ENCODE measurements at regions not wholly inside any gene's neighbourhood (a gene's known extent, or its start where the extent isn't known, plus 50 kb on each side); places are given as distances from the start of the nearest gene placed in this dataset.

GRCh38 chr1:65050735-65051134 is 84.4 kb upstream of the JAK1 start:
- intact Hi-C loops (cut with DNase I), result no loop called here
- no peaks in the 10 kb centered on the region for H3K27me3 ChIP-seq (ENCODE audit: low read depth)
- TF ChIP-seq, protein P1, sequence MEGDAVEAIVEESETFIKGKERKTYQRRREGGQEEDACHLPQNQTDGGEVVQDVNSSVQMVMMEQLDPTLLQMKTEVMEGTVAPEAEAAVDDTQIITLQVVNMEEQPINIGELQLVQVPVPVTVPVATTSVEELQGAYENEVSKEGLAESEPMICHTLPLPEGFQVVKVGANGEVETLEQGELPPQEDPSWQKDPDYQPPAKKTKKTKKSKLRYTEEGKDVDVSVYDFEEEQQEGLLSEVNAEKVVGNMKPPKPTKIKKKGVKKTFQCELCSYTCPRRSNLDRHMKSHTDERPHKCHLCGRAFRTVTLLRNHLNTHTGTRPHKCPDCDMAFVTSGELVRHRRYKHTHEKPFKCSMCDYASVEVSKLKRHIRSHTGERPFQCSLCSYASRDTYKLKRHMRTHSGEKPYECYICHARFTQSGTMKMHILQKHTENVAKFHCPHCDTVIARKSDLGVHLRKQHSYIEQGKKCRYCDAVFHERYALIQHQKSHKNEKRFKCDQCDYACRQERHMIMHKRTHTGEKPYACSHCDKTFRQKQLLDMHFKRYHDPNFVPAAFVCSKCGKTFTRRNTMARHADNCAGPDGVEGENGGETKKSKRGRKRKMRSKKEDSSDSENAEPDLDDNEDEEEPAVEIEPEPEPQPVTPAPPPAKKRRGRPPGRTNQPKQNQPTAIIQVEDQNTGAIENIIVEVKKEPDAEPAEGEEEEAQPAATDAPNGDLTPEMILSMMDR (IDR thresholded peaks at IDR 0.05), result no peak
- H3K9me3 ChIP-seq, result no peaks in the 10 kb centered on the region
- no peak overlapping the region for H3K4me3 ChIP-seq
- peaks cover 9% of the 10 kb centered on the region for H3K36me3 ChIP-seq
- H3K4me1 ChIP-seq, result peaks cover 38% of the 10 kb centered on the region
- no peak overlapping the region for H3K27ac ChIP-seq
- peak; percentile 77 to 90 for ATAC-seq
- DNase-seq, result no peak

GRCh38 chr1:65054481-65054880 is 88.1 kb upstream of the JAK1 start:
- intact Hi-C loops (cut with DNase I), result no loop called here
- no peak overlapping the region for H3K4me3 ChIP-seq
- H3K27me3 ChIP-seq (ENCODE audit: low read depth), result no peaks in the 10 kb centered on the region
- DNase-seq (no peak), ATAC-seq (no peak)
- no peak overlapping the region for H3K27ac ChIP-seq
- TF ChIP-seq, protein P1 (IDR thresholded peaks at IDR 0.05), result no peak
- peaks cover 56% of the 10 kb centered on the region for H3K4me1 ChIP-seq
- peaks cover 41% of the 10 kb centered on the region for H3K36me3 ChIP-seq
- no peaks in the 10 kb centered on the region for H3K9me3 ChIP-seq

GRCh38 chr1:65055747-65056146 is 89.4 kb upstream of the JAK1 start:
- intact Hi-C loops (cut with DNase I), result no loop called here

GRCh38 chr1:65056234-65056633 is 89.9 kb upstream of the JAK1 start:
- ATAC-seq (peak; percentile 64 to 85), DNase-seq (no peak)
- Histone ChIP-seq H3K36me3 (peaks cover 41% of the 10 kb centered on the region), H3K9me3 (no peaks in the 10 kb centered on the region), H3K27ac (peak overlapping the region; percentile 58), H3K4me1 (peaks cover 65% of the 10 kb centered on the region), H3K4me3 (no peak overlapping the region), H3K27me3 (ENCODE audit: low read depth) (no peaks in the 10 kb centered on the region)
- TF ChIP-seq, protein P1 (IDR thresholded peaks at IDR 0.05), result no peak
- intact Hi-C loops (cut with DNase I), result no loop called here

More at GRCh38 chr1:65055747-65056146, 89.4 kb upstream of the JAK1 start:
- DNase-seq, result no peak
- TF ChIP-seq, protein P1 (IDR thresholded peaks at IDR 0.05), result no peak
- H3K27me3 ChIP-seq (ENCODE audit: low read depth), result no peaks in the 10 kb centered on the region
- H3K4me3 ChIP-seq, result no peak overlapping the region
- peaks cover 41% of the 10 kb centered on the region for H3K36me3 ChIP-seq
- peaks cover 60% of the 10 kb centered on the region for H3K4me1 ChIP-seq
- no peaks in the 10 kb centered on the region for H3K9me3 ChIP-seq
- ATAC-seq, result peak; percentile 58 to 71
- H3K27ac ChIP-seq, result peak overlapping the region; percentile 58

GRCh38 chr1:65056866-65057265 is 90.5 kb upstream of the JAK1 start:
- Histone ChIP-seq H3K27ac (peak overlapping the region; percentile 58), H3K36me3 (peaks cover 41% of the 10 kb centered on the region), H3K4me3 (no peak overlapping the region), H3K4me1 (peaks cover 71% of the 10 kb centered on the region), H3K9me3 (no peaks in the 10 kb centered on the region), H3K27me3 (ENCODE audit: low read depth) (no peaks in the 10 kb centered on the region)
- TF ChIP-seq, protein P1 (IDR thresholded peaks at IDR 0.05), result no peak
- no peak for DNase-seq
- intact Hi-C loops (cut with DNase I), result no loop called here
- no peak for ATAC-seq

Measured in lower lobe of right lung (tissue), 2 donors.